OCI-LY7 (cell line): ENCODE measurements at regions not wholly inside any gene's neighbourhood (a gene's known extent, or its start where the extent isn't known, plus 50 kb on each side); places are given as distances from the start of the nearest gene placed in this dataset.

Experiments
- BruUV-seq: library from RNA; stranded (reverse); fragments of 400-500 nt; replicated peaks from 2 replicates; lab custom pipeline; 2021; lab: Mats Ljungman, UMichigan
- CTCF ChIA-PET: fragments of 300-600 bp; sonication (Branson Sonifier 250); formaldehyde crosslinking; loops from one replicate; lab custom pipeline; 2022; ENCODE audit warnings: antibody characterized with exemption; ENCODE audit not compliant: unreplicated experiment; lab: Charles Lee
- POLR2A ChIA-PET: fragments of 300-600 bp; sonication (Branson Sonifier 250); formaldehyde crosslinking; loops from one replicate; lab custom pipeline; 2022; ENCODE audit warnings: antibody characterized with exemption; lab: Charles Lee
- DNase-seq: peaks from one replicate; pipeline ENCODE4 v3.0.0-alpha.2; 2015; ENCODE audit warnings: low spot score
- H2AFZ ChIP-seq: fragments of 200-600 bp; sonication (generic), shearing (Covaris generic); 2 replicates; pipeline ENCODE4 v1.6.1; 2014; ENCODE audit warnings: mild to moderate bottlenecking, antibody characterized with exemption, low read length, moderate library complexity
- H3K27ac ChIP-seq: fragments of 200-600 bp; sonication (generic); 2 replicates; pipeline ENCODE4 v1.5.1; 2014; ENCODE audit warnings: mixed run types, low read depth, mild to moderate bottlenecking, moderate library complexity, low read length, inconsistent platforms; ENCODE audit not compliant: poor library complexity, severe bottlenecking
- H3K36me3 ChIP-seq: fragments of 200-600 bp; sonication (generic); 2 replicates; pipeline ENCODE4 v1.6.1; 2014; ENCODE audit warnings: mild to moderate bottlenecking, antibody characterized with exemption, low read length, moderate library complexity, mixed read lengths; ENCODE audit not compliant: insufficient read depth
- H3K4me1 ChIP-seq: fragments of 200-600 bp; sonication (generic); 2 replicates; pipeline ENCODE4 v1.5.1; 2014; ENCODE audit warnings: mild to moderate bottlenecking, low read length; ENCODE audit not compliant: insufficient read depth, poor library complexity, severe bottlenecking
- H3K4me2 ChIP-seq: fragments of 200-600 bp; sonication (generic); 2 replicates; pipeline ENCODE4 v1.6.1; 2014; ENCODE audit warnings: mild to moderate bottlenecking, low read length
- H3K4me3 ChIP-seq: fragments of 200-600 bp; sonication (generic); 2 replicates; pipeline ENCODE4 v1.5.1; 2014; ENCODE audit warnings: mild to moderate bottlenecking, low read depth, low read length; ENCODE audit not compliant: poor library complexity, severe bottlenecking
- H3K79me2 ChIP-seq: fragments of 200-600 bp; sonication (generic); 2 replicates; pipeline ENCODE4 v1.6.1; 2016; ENCODE audit warnings: low read depth, mild to moderate bottlenecking, low read length, moderate library complexity, mixed read lengths; ENCODE audit not compliant: insufficient read depth
- H3K9me2 ChIP-seq: fragments of 200-600 bp; sonication (generic); 2 replicates; pipeline ENCODE4 v1.6.1; 2016; ENCODE audit warnings: mild to moderate bottlenecking, low read length, mixed read lengths; ENCODE audit not compliant: insufficient read depth
- H3K9me3 ChIP-seq: fragments of 200-600 bp; sonication (generic); 2 replicates; pipeline ENCODE4 v1.6.1; 2014; ENCODE audit warnings: mild to moderate bottlenecking, mixed run types, low read length, mixed read lengths
- H4K20me1 ChIP-seq: fragments of 200-600 bp; sonication (generic); 2 replicates; pipeline ENCODE4 v1.6.1; 2014; ENCODE audit warnings: mild to moderate bottlenecking, antibody characterized with exemption, low read length, moderate library complexity, mixed read lengths; ENCODE audit not compliant: insufficient read depth
- CTCF ChIP-seq: fragments of 200-600 bp; sonication (generic); conservative IDR thresholded peaks from 2 replicates; pipeline ENCODE4 v1.5.1; 2014; ENCODE audit warnings: mild to moderate bottlenecking, antibody characterized with exemption, low read length, moderate library complexity, mixed read lengths
- EZH2phosphoT487 ChIP-seq: fragments of 200-600 bp; sonication (generic); IDR thresholded peaks from 2 replicates; pipeline ENCODE4 v1.6.1; 2018; ENCODE audit warnings: low read depth, borderline replicate concordance, mild to moderate bottlenecking, mixed run types, antibody characterized with exemption, low read length, moderate library complexity, mixed read lengths
- intact Hi-C: fragments of 100-400 bp; cut with micrococcal nuclease; formaldehyde crosslinking; loops from one replicate; pipeline ENCODE4 v1.10.0; 2022; ENCODE audit not compliant: unreplicated experiment

DNA sequence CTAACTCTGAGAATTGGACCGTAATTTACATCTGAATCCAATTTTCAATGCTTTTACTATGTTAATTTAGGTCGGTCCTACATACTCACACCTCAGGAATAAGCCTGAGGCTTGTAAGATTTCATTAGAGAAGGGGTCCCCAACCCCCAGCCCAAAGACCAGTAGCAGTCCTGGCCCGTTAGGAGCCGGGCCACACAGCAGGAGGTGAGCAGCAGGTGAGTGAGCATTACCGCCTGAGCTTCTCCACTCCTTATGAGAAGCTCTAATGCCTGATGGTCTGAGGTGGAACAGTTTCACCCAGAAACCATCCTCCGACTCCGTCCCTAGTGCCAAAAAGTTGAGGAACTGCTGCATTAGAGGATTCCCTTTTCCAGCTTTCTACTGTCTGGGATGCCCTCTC, 757.3 kb downstream of the SI start:
- Histone ChIP-seq H3K36me3 (no peaks in the 10 kb centered on the region), H2AFZ (no peak overlapping the region), H3K4me3 (no peak overlapping the region), H3K4me2 (no peak overlapping the region), H4K20me1 (no peaks in the 10 kb centered on the region), H3K4me1 (no peaks in the 10 kb centered on the region), H3K79me2 (no peaks in the 10 kb centered on the region), H3K9me3 (no peaks in the 10 kb centered on the region), H3K9me2 (no peaks in the 10 kb centered on the region), H3K27ac (no peak overlapping the region)
- CTCF ChIA-PET: no interaction called here
- intact Hi-C loops: no loop called here
- no peak for DNase-seq
- no TSS peak for BruUV-seq
- TF ChIP-seq EZH2phosphoT487: no peak
- no peak for TF ChIP-seq CTCF
- POLR2A ChIA-PET: no interaction called here

DNA sequence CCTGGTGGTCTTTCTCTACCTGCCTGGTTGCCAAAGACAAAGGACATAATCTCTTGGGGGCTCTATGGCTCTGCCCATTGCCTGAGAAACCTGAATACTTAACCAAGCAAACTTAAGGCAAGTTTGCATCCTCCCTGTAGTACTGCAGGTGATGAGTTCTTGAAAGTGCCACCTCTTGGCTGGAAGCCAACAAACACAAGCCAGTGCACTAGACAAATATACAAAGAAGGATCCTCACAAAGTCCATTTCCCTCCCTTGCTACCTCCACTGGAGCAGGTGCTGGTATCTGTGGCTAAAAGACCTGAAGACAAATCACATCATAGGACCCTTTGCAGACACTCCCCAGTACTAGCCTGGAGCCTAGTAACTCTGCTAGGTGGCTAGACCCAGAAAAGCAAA, 772.3 kb downstream of the SI start:
- Histone ChIP-seq H3K4me2 (no peak overlapping the region), H3K9me3 (no peaks in the 10 kb centered on the region), H3K79me2 (no peaks in the 10 kb centered on the region), H3K27ac (no peak overlapping the region), H3K9me2 (no peaks in the 10 kb centered on the region), H2AFZ (no peak overlapping the region), H3K4me3 (no peak overlapping the region), H3K4me1 (no peaks in the 10 kb centered on the region), H3K36me3 (no peaks in the 10 kb centered on the region), H4K20me1 (no peaks in the 10 kb centered on the region)
- TF ChIP-seq EZH2phosphoT487: no peak
- no peak for TF ChIP-seq CTCF
- no TSS peak for BruUV-seq
- POLR2A ChIA-PET: no interaction called here
- no peak for DNase-seq
- intact Hi-C loops: no loop called here
- CTCF ChIA-PET: no interaction called here

DNA sequence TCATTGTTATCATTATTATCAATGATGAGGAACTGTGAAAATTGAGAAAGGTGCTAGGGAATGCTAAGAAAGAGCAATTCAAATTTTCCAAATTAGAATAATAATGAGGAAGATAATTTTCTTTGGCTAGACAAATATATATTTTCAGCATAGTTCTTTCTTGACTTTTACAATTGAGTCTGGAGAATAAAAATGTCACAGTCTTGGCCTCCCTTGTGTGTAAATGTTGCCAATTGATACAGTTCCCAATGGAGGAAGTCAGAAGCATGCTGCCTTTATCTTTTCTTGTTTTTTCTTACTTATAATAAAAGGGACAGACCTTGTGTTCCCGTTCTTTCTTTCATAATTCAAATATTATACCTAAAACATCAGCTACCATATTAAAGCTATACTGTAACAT, 774.4 kb downstream of the SI start:
- Histone ChIP-seq H3K36me3 (no peaks in the 10 kb centered on the region), H3K79me2 (no peaks in the 10 kb centered on the region), H3K4me1 (no peaks in the 10 kb centered on the region), H3K27ac (no peak overlapping the region), H3K9me3 (no peaks in the 10 kb centered on the region), H4K20me1 (no peaks in the 10 kb centered on the region), H3K4me2 (no peak overlapping the region), H3K4me3 (no peak overlapping the region), H3K9me2 (no peaks in the 10 kb centered on the region), H2AFZ (no peak overlapping the region)
- POLR2A ChIA-PET: interaction anchor here (0.5 to 0.7 kb wide), 2 partner anchors 255 to 753 kb away, joined by 3 read pairs; no protein-coding TSS in a partner anchor
- CTCF ChIA-PET: no interaction called here
- no TSS peak for BruUV-seq
- DNase-seq: no peak
- TF ChIP-seq EZH2phosphoT487: no peak
- no peak for TF ChIP-seq CTCF
- intact Hi-C loops: no loop called here
